ENCODE measurements at regions not wholly inside any gene's neighbourhood (a gene's known extent, or its start where the extent isn't known, plus 50 kb on each side); places are given as distances from the start of the nearest gene placed in this dataset.
"Not testable (repeated sequence)": the region's sequence is repeated elsewhere in the genome, so short reads cannot be mapped to it uniquely, and the experiment has no call there.

GRCh38 chr12:116427200-116427930, 131.8 kb upstream of the MAP1LC3B2 start:
- DNase-seq = no peak

- no peak for DNase-seq
These were observed 129.3 kb upstream of the MAP1LC3B2 start for GRCh38 chr12:116429826-116430360.

- DNase-seq = no peak
These were observed 128.1 kb upstream of the MAP1LC3B2 start for GRCh38 chr12:116430911-116431565.

- DNase-seq = no peak
These were observed 127.4 kb upstream of the MAP1LC3B2 start for GRCh38 chr12:116431677-116432300.

GRCh38 chr12:116432314-116432750, 126.8 kb upstream of the MAP1LC3B2 start:
- DNase-seq = peak in 1 of 56 donors; percentile 5

- DNase-seq = no peak
These were observed 125.9 kb upstream of the MAP1LC3B2 start for GRCh38 chr12:116433249-116433648.

GRCh38 chr12:116434155-116435011, 124.8 kb upstream of the MAP1LC3B2 start:
- DNase-seq = peak in 23 of 56 donors; percentile 6 to 49 (median 26)

- DNase-seq = no peak
These were observed 123.2 kb upstream of the MAP1LC3B2 start for GRCh38 chr12:116435984-116436383.

- no peak for DNase-seq
These were observed 122.5 kb upstream of the MAP1LC3B2 start for GRCh38 chr12:116436561-116437249.

- DNase-seq = peak in 6 of 56 donors; percentile 3 to 35 (median 4)
These were observed 117.9 kb upstream of the MAP1LC3B2 start for GRCh38 chr12:116441292-116441691.

GRCh38 chr12:116442304-116442703, 116.9 kb upstream of the MAP1LC3B2 start:
- no peak for DNase-seq

- DNase-seq = no peak
These were observed 116.2 kb upstream of the MAP1LC3B2 start for GRCh38 chr12:116442946-116443345.

- no peak for DNase-seq
These were observed 115.2 kb upstream of the MAP1LC3B2 start for GRCh38 chr12:116443821-116444589.

- no peak for DNase-seq
These were observed 114.6 kb upstream of the MAP1LC3B2 start for GRCh38 chr12:116444590-116444943.

- DNase-seq = no peak
These were observed 110.9 kb upstream of the MAP1LC3B2 start for GRCh38 chr12:116448165-116448739.

GRCh38 chr12:116450406-116450910, 108.7 kb upstream of the MAP1LC3B2 start:
- no peak for DNase-seq

- not testable (repeated sequence) for DNase-seq
These were observed 106.2 kb upstream of the MAP1LC3B2 start for GRCh38 chr12:116452975-116453374.

- DNase-seq = no peak
These were observed 105.5 kb upstream of the MAP1LC3B2 start for GRCh38 chr12:116453631-116454030.

- DNase-seq = no peak
These were observed 105.1 kb upstream of the MAP1LC3B2 start for GRCh38 chr12:116454076-116454475.

All from amygdala (tissue), 56 donors.